Inflammatory macrophage treated with lipopolysaccharide for 1 hour (primary cell): ENCODE measurements at regions not wholly inside any gene's neighbourhood (a gene's known extent, or its start where the extent isn't known, plus 50 kb on each side); places are given as distances from the start of the nearest gene placed in this dataset.
"Not testable (repeated sequence)": the region's sequence is repeated elsewhere in the genome, so short reads cannot be mapped to it uniquely, and the experiment has no call there.

ENCODE experiments used
- DNase-seq, 2 donors: peaks; one replicate each; pipeline ENCODE4 v3.0.0-alpha.2; 2020 to 2022

DNA sequence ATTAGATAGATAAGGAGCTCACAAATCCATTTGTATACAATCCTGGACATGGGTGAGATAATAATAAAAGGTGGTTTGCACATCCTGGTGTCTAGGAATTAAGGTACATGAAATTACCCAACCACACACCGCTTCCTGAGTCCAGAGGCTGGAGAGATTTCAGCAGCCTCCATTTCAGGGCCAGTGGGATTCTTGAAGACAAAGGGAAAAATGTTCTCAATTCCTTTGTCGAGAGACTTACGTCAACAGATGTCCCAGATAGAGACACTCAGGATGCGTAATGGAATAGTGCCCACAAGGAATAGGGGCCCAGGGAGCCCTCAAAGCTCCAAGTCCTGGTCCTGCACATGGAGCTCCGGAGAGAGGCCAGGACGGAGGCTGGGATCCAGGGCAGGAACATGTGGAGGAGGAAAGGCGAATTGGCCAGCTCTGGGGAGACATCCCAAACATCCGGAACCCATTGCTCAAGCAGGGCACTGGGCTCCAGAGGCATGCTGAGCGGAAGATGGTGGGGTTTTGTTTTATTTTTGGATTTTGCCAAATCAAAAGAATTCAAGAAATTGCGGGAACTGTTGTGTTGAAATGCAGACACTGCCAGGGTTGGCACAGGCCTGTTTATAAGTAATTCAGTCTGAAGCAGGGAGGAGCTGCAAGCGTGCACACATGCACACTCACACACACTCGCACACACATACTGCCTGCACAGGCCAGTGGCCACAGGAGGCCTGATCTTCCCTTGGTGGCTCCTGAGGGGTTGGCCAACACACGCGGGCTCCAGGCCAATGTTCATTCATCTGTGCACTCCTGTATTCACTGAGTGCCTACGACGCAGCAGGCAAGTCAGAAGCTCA lies 97.2 kb downstream of the NOG start:
- DNase-seq: no peak

DNA sequence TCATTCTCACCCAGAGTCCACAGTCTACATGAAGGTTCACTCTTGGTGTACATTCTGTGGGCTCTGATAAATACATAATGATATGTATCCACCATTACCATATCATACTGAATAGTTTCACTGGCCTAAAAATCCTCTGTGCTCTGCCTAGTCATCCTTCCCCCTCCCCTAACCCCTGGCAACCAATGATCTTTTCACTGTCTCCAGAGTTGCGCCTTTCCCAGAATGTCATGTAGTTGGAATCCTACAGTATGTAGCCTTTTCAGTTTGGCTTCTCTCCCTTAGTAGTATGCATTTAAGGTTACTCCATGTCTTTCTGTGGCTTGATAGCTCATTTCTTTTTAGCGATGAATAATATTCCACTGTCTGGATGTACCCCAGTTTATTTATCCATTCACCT lies 101.3 kb downstream of the NOG start:
- no peak for DNase-seq

DNA sequence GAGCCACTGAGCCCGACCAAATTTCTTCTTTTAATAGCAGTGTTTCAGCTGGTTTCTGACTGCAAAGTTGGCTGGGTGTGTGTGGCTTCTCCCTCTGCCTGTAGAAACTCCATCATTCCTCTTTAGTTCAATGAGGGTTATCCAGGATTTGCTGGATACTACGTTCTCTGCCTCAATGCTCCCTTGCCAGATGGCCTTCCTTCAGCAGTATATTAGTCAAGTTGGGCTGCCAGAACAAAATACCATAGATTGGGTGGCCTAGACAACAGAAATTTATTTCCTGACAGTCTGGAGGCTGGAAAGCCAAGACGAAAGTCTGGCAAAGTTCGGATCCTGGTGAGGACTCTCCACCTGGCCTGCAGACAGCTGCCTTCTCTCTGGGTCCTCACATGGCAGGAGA lies 103.7 kb downstream of the NOG start:
- no peak for DNase-seq

DNA sequence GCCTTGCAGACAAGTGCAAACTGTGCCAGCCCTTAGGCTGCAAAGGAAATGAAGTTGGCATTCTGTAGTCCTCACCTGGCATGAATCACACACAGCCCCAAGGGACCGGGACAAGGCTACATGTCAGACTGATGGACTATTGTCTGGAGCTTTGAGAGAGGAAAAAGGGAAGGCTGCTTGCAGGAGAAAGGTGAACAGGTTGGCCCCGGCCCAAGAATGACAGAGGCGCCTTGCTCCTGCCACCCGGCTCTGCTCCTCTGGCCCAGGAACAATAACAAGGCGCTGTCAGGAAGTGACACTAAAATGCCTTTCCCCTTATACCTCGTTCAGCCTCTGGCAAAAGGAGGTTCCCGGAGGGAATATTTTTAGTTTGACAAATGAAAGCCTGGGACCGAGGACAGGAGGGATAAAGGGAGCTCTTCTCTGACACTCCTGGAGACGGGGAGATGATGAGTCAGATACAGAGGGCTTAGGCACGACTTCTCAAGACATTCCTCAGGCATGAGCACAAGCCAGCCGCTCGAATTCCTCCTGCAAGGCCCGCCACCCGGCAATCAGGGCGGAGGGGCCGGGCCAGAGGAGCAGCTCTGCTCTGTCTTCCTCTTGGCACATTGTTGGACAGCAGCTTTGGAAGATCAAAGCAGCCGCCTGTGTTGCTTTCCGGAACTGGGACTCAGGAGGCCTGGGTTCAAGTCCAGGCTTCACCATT lies 105.8 kb downstream of the NOG start:
- DNase-seq: no peak

GRCh38 chr17:56700919-56701420 lies 107.5 kb downstream of the NOG start:
- no peak for DNase-seq

DNA sequence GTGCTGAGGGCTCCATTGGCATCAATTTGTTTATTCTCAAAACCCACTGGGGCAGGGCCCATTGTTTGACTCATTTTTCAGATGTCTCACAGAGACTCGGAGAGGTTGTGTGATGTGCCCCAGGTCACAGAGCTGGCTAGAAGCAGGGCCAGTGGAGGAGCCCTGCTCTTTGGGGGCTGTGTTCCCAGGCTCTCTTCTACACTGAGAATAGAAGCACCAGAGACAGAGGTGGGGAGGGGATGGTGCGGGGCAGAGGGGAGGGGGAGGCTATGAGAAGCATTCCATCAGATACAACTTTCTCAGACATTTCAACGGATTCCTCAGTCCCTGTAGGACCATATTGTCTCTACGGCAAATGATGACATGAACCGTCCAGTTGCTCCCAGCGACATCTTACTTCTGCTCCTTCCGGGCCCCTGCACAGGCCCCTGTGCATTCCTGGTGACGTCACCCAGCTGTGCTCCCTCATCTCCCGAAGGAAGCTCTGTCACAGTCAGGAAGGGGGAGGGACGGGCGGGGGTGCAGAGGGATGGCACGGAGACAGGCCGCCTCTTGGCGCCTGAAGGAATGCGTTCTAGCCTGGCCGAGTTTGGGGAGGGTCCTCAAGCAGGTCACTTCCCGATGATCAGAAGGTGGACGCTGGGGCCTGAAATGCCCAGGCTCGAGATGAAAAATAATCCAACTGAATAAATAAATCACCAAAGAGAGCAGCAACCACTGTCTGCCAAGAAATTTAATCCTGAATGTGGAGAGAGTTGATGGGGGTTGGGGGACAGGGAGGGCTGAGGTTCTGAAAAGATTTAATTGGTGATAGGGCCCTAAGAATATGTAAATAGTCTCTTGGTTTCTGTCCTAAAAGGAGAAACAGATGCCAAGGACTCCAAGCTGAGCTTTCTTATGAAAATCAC lies 114.1 kb downstream of the NOG start:
- no peak for DNase-seq

DNA sequence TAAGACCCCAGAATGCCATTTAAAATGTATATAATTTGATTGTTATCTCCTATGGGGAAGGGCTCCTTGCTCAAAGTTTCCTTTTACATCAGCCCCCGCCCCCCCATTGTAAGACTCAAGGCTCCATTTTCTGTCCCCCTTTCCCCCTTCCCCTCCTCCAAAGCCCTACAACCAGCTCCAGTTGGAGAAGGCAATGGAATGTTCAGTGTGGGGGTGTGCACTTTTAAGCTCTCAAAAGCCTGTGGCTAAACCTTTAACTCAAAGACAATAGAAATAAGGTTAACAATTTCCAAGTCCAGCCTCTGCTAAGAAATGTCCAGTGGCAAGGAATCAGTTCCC lies 114.7 kb downstream of the NOG start:
- no peak for DNase-seq

- DNase-seq: no peak
Measured at GRCh38 chr17:56708670-56709410, 115.3 kb downstream of the NOG start.

- no peak for DNase-seq
Measured at GRCh38 chr17:56710986-56711385, 117.5 kb downstream of the NOG start.

DNA sequence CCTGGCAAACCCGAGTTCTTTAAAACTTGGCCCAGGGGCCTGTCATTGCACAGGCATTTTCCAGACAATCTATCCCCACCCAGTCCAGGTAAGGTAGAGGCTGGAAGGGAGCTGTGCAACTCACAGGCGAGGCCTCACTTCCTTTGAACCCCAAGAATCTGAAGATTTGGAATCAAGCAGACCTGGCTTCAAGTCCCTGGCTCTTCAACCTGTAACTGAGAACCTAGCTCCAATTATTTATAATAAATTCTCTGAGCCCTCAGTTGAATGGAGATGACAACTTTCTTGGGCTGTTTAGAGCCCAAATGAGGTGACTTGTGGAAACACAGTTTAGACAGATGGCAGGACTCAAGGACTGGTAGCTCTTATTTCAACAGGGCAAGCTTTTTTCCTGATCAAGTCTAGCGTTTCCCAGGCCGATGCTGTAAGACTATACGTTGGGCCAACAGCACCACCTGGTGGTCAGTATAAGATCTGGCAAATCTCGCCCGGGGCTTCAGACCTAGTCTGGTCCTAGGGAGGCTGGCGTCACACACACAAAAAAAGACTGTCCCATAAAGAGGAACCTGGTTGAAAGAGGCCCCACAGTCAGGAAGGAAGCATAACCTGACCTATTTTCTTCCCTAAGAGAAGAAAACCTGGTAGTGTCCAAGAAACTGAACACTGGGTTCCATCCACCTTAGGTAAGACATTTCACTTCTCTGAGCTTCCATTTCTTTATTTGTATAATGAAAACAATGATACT lies 117.9 kb downstream of the C17orf67 start:
- peak; percentile 77 to 97 for DNase-seq

GRCh38 chr17:56717471-56717870 lies 116.2 kb downstream of the C17orf67 start:
- DNase-seq: no peak

DNA sequence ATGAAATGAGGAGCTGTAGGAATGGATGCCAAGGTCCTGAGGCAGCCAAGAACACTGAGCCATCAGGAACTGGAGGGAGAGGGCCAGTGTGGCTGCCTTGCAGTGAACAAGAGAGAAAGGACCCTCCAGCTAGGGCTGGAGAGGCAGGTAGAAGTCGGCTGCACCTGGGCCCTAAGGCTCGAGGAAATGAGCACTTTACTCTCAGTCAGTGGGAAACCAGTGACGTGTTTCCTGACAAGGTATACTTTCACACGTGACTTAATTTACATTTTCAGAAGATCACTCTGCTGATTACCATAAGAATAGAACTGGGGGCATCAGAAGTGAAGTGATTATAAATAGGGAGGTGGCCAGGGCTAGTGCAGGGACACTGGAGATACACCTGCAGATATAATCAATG lies 115.2 kb downstream of the C17orf67 start:
- DNase-seq: no peak

GRCh38 chr17:56723421-56723820 lies 110.3 kb downstream of the C17orf67 start:
- DNase-seq: no peak

- DNase-seq: no peak
Measured at GRCh38 chr17:56724664-56725063, 109.1 kb downstream of the C17orf67 start.

GRCh38 chr17:56725144-56725543 lies 108.6 kb downstream of the C17orf67 start:
- no peak for DNase-seq

- no peak for DNase-seq
Measured at GRCh38 chr17:56727876-56728617, 105.7 kb downstream of the C17orf67 start.

- DNase-seq: not testable (repeated sequence)
Measured at GRCh38 chr17:56731096-56731495, 102.6 kb downstream of the C17orf67 start.

- DNase-seq: no peak
Measured at GRCh38 chr17:56733833-56734232, 99.9 kb downstream of the C17orf67 start.

GRCh38 chr17:56735842-56736241 lies 97.9 kb downstream of the C17orf67 start:
- DNase-seq: no peak

- no peak for DNase-seq
Measured at GRCh38 chr17:56737421-56738161, 96.1 kb downstream of the C17orf67 start.
